LNCAP (cell line): ENCODE measurements at regions not wholly inside any gene's neighbourhood (a gene's known extent, or its start where the extent isn't known, plus 50 kb on each side); places are given as distances from the start of the nearest gene placed in this dataset.

Experiments
- CTCF ChIP-seq: fragments of 450-650 bp; IDR thresholded peaks from 2 replicates; pipeline ENCODE4 v1.5.1; 2017; ENCODE audit warnings: mild to moderate bottlenecking

- TF ChIP-seq CTCF: peak; percentile 19; the same call in 1 of the 2 replicates
Measured at GRCh38 chr22:10687256-10687655, 4840.7 kb upstream of the OR11H1 start.

DNA sequence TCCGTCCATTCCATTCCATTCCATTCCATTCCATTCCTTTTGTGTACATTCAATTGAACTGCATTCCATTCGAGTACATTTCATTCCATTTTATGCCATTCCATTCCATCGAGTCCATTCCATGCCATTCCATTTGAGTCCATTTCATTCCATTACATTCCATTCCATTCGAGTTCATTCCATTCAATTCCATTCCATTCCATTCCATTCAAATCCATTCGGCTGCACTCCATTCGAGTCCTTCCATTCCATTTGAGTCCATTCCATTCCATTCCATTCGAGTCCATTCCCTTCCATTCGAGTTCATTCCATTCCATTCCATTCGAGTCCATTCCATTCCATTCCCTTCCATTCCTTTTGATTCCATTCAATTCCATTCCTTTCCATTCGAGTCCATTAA, 4800.6 kb upstream of the OR11H1 start:
- TF ChIP-seq CTCF: no peak

GRCh38 chr22:10741210-10741609, 4786.8 kb upstream of the OR11H1 start:
- no peak for TF ChIP-seq CTCF

GRCh38 chr22:10778296-10778814, 4749.6 kb upstream of the OR11H1 start:
- TF ChIP-seq CTCF: no peak

DNA sequence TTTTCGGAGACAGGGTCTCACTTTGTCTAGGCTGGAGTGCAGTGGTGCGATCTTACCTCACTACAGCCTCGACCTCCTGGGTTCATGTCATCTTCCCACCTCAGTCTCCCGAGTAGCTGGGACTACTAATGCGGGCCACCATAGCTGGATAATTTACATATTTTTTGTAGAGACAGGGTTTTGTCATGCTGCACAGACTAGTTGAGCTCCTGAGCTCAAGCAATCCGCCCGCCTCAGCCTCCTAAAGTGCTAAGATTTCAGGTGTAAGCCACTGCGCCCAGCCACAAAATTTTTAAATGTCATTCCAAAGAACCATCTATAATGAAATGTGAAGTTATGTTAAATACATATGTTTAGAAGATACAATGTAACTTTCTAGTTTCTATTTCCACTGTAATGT, 4747.7 kb upstream of the OR11H1 start:
- TF ChIP-seq CTCF: no peak

- no peak for TF ChIP-seq CTCF
Measured at GRCh38 chr22:10781571-10782403, 4746.2 kb upstream of the OR11H1 start.
